OCI-LY7 (cell line): ENCODE measurements at regions not wholly inside any gene's neighbourhood (a gene's known extent, or its start where the extent isn't known, plus 50 kb on each side); places are given as distances from the start of the nearest gene placed in this dataset.

Experiments
- EZH2phosphoT487 ChIP-seq: fragments of 200-600 bp; sonication (generic); IDR thresholded peaks from 2 replicates; pipeline ENCODE4 v1.6.1; 2018; ENCODE audit warnings: low read depth, borderline replicate concordance, mild to moderate bottlenecking, mixed run types, antibody characterized with exemption, low read length, moderate library complexity, mixed read lengths
- TF ChIP-seq, protein P1 (sequence below): fragments of 200-600 bp; sonication (generic); conservative IDR thresholded peaks from 2 replicates; pipeline ENCODE4 v1.5.1; 2014; ENCODE audit warnings: mild to moderate bottlenecking, antibody characterized with exemption, low read length, moderate library complexity, mixed read lengths

DNA sequence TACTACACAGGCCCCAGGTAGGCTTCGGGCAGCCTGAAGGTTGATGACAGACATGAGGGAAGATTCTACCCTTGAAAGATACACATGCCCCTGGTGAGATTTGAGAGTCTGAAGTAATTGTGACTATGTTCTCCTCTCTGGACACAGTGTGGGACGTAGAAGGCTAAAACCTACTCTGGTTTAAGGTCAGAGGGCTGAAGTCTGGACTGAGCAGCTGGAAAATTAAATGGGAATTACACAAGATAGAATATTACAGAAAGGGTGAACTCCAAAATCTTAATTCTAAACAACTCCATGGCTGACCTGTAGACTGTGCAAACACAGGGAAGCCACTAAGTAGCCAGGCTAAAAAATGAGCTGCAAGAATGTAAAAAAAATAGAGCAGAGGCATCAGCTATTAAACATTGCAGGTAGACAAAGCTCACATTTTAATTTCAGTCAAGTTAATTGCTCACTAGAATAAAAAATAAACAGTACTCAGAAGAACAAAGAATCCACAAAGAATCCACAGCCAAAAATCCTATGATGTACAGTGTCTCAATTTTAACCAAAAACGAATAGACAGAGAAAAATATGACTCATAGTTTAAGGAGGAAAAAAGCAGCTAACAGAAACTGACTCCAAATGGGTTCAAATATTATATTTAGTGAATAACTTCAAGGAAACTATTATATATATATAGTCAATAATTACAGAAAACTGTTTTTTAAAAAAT is 170.4 kb downstream of the PCDH18 start:
- TF ChIP-seq, protein P1, sequence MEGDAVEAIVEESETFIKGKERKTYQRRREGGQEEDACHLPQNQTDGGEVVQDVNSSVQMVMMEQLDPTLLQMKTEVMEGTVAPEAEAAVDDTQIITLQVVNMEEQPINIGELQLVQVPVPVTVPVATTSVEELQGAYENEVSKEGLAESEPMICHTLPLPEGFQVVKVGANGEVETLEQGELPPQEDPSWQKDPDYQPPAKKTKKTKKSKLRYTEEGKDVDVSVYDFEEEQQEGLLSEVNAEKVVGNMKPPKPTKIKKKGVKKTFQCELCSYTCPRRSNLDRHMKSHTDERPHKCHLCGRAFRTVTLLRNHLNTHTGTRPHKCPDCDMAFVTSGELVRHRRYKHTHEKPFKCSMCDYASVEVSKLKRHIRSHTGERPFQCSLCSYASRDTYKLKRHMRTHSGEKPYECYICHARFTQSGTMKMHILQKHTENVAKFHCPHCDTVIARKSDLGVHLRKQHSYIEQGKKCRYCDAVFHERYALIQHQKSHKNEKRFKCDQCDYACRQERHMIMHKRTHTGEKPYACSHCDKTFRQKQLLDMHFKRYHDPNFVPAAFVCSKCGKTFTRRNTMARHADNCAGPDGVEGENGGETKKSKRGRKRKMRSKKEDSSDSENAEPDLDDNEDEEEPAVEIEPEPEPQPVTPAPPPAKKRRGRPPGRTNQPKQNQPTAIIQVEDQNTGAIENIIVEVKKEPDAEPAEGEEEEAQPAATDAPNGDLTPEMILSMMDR = no peak
- TF ChIP-seq EZH2phosphoT487 = no peak
